H1 (cell line): ENCODE measurements at regions not wholly inside any gene's neighbourhood (a gene's known extent, or its start where the extent isn't known, plus 50 kb on each side); places are given as distances from the start of the nearest gene placed in this dataset.

Source experiments
- POLR2A ChIP-seq, 2 experiments: IDR thresholded peaks; 1 replicate in 1 of 2; 2 replicates in 1 of 2; pipeline ENCODE4 v1.6.1; 2011; ENCODE audit warnings: low read depth in 2 of 2, low read length in 2 of 2, mild to moderate bottlenecking in 2 of 2; ENCODE audit errors: control extremely low read depth in 1 of 2
- RXRA ChIP-seq: IDR thresholded peaks from 2 replicates; pipeline ENCODE4 v1.6.1; 2011; ENCODE audit warnings: low read depth, mild to moderate bottlenecking, low read length, moderate library complexity; ENCODE audit not compliant: insufficient read depth

- TF ChIP-seq POLR2A (IDR thresholded peaks at IDR 0.05; ENCODE audit: control extremely low read depth in 1 of 2, low read depth in 2 of 2, low read length in 2 of 2) (no peak), RXRA (no peak)
Measured at GRCh38 chr6:126753606-126754005, 364.9 kb upstream of the RSPO3 start (continued).
